Heart left ventricle (tissue), 16 donors: ENCODE measurements at regions not wholly inside any gene's neighbourhood (a gene's known extent, or its start where the extent isn't known, plus 50 kb on each side); places are given as distances from the start of the nearest gene placed in this dataset.

Experiments used
- ATAC-seq, 4 donors: fragments of 200-7000 bp; cut with Tn5 transposase; one replicate each; pipeline ENCODE4 v1.9.1; 2020 to 2022; ENCODE audit warnings: moderate library complexity in 4 of 4, mild to moderate bottlenecking in 3 of 4, moderate number of reproducible peaks in 1 of 4
- DNase-seq, 5 donors: peaks; one replicate each; pipeline ENCODE4 v3.0.0-alpha.2; 2020
- H3K27ac ChIP-seq, 12 donors: fragments of 200-600 bp; sonication (generic) in 4 of 12; one replicate each; pipeline versions ENCODE4 v1.5.0 to v1.8.0; 2016 to 2022; ENCODE audit warnings: mild to moderate bottlenecking in 2 of 12
- H3K27me3 ChIP-seq, 9 donors: fragments of 200-600 bp; sonication (generic) in 2 of 9; one replicate each; pipeline versions ENCODE4 v1.5.1 to v1.8.0; 2016 to 2022; ENCODE audit warnings: mild to moderate bottlenecking in 3 of 9
- H3K36me3 ChIP-seq, 9 donors: fragments of 200-600 bp; sonication (generic) in 2 of 9; one replicate each; pipeline versions ENCODE4 v1.5.0 to v1.8.0; 2018 to 2022; ENCODE audit warnings: mild to moderate bottlenecking in 2 of 9
- H3K4me1 ChIP-seq, 12 donors: fragments of 200-600 bp; sonication (generic) in 4 of 12; one replicate each; pipeline versions ENCODE4 v1.5.0 to v1.8.0; 2016 to 2022; ENCODE audit warnings: mild to moderate bottlenecking in 3 of 12
- H3K4me3 ChIP-seq, 12 donors: fragments of 200-600 bp; sonication (generic) in 4 of 12; one replicate each; pipeline versions ENCODE4 v1.5.0 to v1.8.0; 2017 to 2022; ENCODE audit warnings: mild to moderate bottlenecking in 9 of 12, moderate library complexity in 4 of 12
- H3K9me3 ChIP-seq, 12 donors: fragments of 200-600 bp; sonication (generic) in 4 of 12; one replicate each; pipeline versions ENCODE4 v1.5.0 to v1.8.0; 2016 to 2022; ENCODE audit warnings: mild to moderate bottlenecking in 1 of 12
- CTCF ChIP-seq, 12 donors: fragments of 200-600 bp; sonication (generic) in 4 of 12; IDR thresholded peaks; one replicate each; pipeline versions ENCODE4 v1.5.0 to v1.8.0; 2018 to 2022; ENCODE audit warnings: antibody characterized with exemption in 12 of 12, mild to moderate bottlenecking in 5 of 12
- POLR2A ChIP-seq, 2 donors: fragments of 450-650 bp; IDR thresholded peaks; one replicate each; pipeline ENCODE4 v1.6.1; 2017; ENCODE audit warnings: antibody characterized with exemption in 2 of 2, mild to moderate bottlenecking in 2 of 2, moderate library complexity in 2 of 2
- WGBS, 4 donors: extraction: QIAGEN DNeasy Blood & Tissue Kit in 2 of 4; methylation state at CpG; one replicate each; pipeline versions ENCODE4 v1.1.5 to v1.1.7; 2013 to 2018; 5-methylcytosine and 5-hydroxymethylcytosine counted together
- intact Hi-C, 10 donors: fragments of 100-400 bp; cut with DNase I; formaldehyde crosslinking; loops; one replicate each; pipeline versions ENCODE4 v1.11.1 to v1.14.2; 2022
- donor health status: ischemic (EF 13 %, LVEDD 7.1; RV severe dilation, severe dysfunction).
- donor health status: healthy with polysubstance abuse.
- donor health status: DM: no; HTN: yes; CAD: no.
- donor health status: DM: no; HTN: no; CAD: no.
- donor health status: ischemic (EF 25% LVEDD 6.9; RV normal size, moderate dysfunction).
- donor health status: ischemic (EF 25% LVEDD 5.7; RV mildly dilated, moderate dysfunction).
- donor health status: healthy.
- donor health status: DM: yes; HTN: yes; CAD: no.
- donor health status: ischemic (EF 35%, LVEDD 5.7; RV mildly dilated, moderate dysfunction).
- donor health status: nonischemic (EF 11% LVEDD 7.7; RV severe dilation, severe dysfunction).
- donor health status: DM: yes; HTN: yes; CAD: no.
- donor health status: PGD.
- donor health status: ischemic (EF 29% LVEDD 5.4; RV normal size, mild dysfunction).
- donor health status: nonischemic (EF 23%, LVEDD 6.1; RV moderate dilation, normal function).

GRCh38 chr2:16434393-16434792 lies 231.2 kb downstream of the CYRIA start:
- ATAC-seq = no peak
- no peaks in the 10 kb centered on the region for H3K27me3 ChIP-seq
- no peaks in the 10 kb centered on the region for H3K36me3 ChIP-seq
- no peak for DNase-seq
- no peak overlapping the region for H3K4me3 ChIP-seq
- TF ChIP-seq CTCF (IDR thresholded peaks at IDR 0.05) (no peak), POLR2A (IDR thresholded peaks at IDR 0.05) (no peak)
- no peak overlapping the region for H3K27ac ChIP-seq
- intact Hi-C loops = no loop called here
- no peaks in the 10 kb centered on the region for H3K9me3 ChIP-seq
- 61 to 76% (median 67%) methylated on average over 2 of the region's 2 CpGs for WGBS, 4 donors
- H3K4me1 ChIP-seq = no peaks in the 10 kb centered on the region

DNA sequence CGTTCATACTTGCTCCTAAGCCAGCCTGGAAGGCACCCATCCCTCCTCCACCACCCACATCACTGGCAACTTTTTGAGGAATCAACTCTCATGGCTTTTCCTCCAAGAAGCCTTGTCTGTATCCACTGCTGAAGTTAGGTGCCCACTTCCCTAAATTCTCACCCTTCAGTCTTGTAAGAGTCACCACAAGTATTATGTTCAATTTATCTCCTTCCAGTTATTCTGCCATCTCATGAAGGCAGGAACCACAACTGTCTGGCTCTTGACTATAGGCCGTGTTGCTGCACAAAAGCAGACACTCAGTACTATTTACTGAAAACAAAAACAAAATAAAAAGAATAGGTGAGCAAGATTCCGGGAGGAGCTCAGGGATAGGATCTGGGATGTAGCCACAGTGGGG lies 234.8 kb downstream of the CYRIA start:
- DNase-seq = no peak
- Histone ChIP-seq H3K36me3 (no peaks in the 10 kb centered on the region), H3K27ac (no peak overlapping the region), H3K4me3 (no peak overlapping the region), H3K27me3 (no peaks in the 10 kb centered on the region), H3K9me3 (no peaks in the 10 kb centered on the region), H3K4me1 (peaks cover 0 to 7% (median 0%) of the 10 kb centered on the region in 12 donors)
- no peak for ATAC-seq
- TF ChIP-seq POLR2A (IDR thresholded peaks at IDR 0.05) (no peak), CTCF (IDR thresholded peaks at IDR 0.05) (no peak)
- intact Hi-C loops = no loop called here
- WGBS, 4 donors = 75 to 84% (median 77%) methylated on average over 3 of the region's 3 CpGs

DNA sequence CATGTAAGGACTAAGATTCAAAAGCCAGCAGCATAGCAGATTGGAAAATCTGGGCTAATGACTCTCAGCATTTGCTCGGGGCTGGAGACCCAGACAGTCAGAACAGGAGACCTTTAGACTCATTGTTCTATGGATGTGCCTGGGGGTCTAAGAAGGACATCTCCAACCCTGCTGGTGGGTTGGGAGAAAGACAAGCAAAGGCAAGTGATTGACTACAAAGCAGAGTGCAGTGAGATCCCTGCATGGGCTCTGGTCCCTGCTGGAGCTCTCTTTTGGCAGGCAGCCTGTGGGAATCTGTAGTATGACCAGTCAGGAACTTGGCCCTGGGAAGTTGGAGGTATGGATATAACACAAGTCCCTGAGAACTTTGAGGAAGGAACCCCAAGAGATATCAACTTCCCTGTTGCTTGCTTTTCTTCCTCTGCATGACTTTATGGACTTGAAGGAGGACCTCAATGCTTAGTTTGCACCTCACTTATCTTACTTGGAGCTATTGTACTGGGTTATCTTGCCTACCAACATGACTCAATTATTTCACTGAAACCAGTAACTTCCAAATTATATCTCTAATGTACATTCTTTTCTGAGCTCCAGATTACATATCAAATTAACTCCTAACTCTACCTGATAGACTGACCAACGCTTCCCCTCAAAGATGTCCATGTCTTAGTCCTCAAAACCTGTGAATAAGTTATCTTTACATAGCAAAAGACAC lies 236.0 kb downstream of the CYRIA start:
- H3K4me1 ChIP-seq = peaks cover 0 to 10% (median 0%) of the 10 kb centered on the region in 12 donors
- H3K9me3 ChIP-seq = no peaks in the 10 kb centered on the region
- H3K4me3 ChIP-seq = no peak overlapping the region
- no peak overlapping the region for H3K27ac ChIP-seq
- intact Hi-C loops = no loop called here
- DNase-seq = no peak
- TF ChIP-seq CTCF (IDR thresholded peaks at IDR 0.05) = no peak
- TF ChIP-seq POLR2A (IDR thresholded peaks at IDR 0.05) = no peak
- WGBS, 4 donors = 42 to 74% (median 54%) methylated on average over 2 of the region's 2 CpGs
- H3K27me3 ChIP-seq = no peaks in the 10 kb centered on the region
- no peaks in the 10 kb centered on the region for H3K36me3 ChIP-seq
- ATAC-seq = no peak

DNA sequence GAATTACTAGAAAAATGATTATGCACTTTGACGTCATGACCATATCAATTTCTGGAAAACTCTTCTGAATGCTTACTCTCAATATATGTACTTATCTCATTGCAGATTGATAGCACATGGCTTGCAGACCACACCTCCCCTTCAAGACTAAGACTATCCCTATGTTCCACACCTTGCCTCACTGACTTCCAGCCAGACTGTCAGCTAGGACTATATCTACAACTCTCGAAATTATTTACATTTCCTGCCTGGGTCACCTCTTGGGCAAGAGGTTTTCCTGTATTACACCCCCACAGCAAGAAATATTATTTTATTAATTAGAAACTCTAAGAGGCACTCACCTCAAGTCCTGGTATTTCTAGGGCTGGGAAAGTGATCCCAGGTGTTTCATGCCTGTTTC lies 236.6 kb downstream of the CYRIA start:
- Histone ChIP-seq H3K4me1 (peaks cover 0 to 10% (median 0%) of the 10 kb centered on the region in 12 donors), H3K27ac (no peak overlapping the region), H3K4me3 (no peak overlapping the region), H3K27me3 (no peaks in the 10 kb centered on the region), H3K9me3 (no peaks in the 10 kb centered on the region), H3K36me3 (no peaks in the 10 kb centered on the region)
- no peak for DNase-seq
- intact Hi-C loops = no loop called here
- no peak for TF ChIP-seq POLR2A (IDR thresholded peaks at IDR 0.05)
- no peak for TF ChIP-seq CTCF (IDR thresholded peaks at IDR 0.05)
- 58 to 63% (median 61%) methylated on average over 2 of the region's 2 CpGs for WGBS, 4 donors
- ATAC-seq = no peak
